ENCODE measurements at regions not wholly inside any gene's neighbourhood (a gene's known extent, or its start where the extent isn't known, plus 50 kb on each side); places are given as distances from the start of the nearest gene placed in this dataset.

GRCh38 chr5:88502179-88503040 is 233.8 kb upstream of the TMEM161B start:
- intact Hi-C loops (cut with DNase I): no loop called here
- Histone ChIP-seq H3K27me3 (no peaks in the 10 kb centered on the region), H3K36me3 (no peaks in the 10 kb centered on the region), H3K4me3 (peak overlapping the region; percentile 20 to 60 (median 46)), H3K27ac (peak overlapping the region in 2 of 4 donors; percentile 19 to 44), H3K4me1 (peaks cover 0 to 7% (median 3%) of the 10 kb centered on the region in 4 donors), H3K9me3 (no peaks in the 10 kb centered on the region)
- DNase-seq: no peak
- WGBS, 2 donors: 16 to 22% methylated on average over 6 of the region's 6 CpGs
- no peak for TF ChIP-seq POLR2A (IDR thresholded peaks at IDR 0.05)
- no peak for TF ChIP-seq EP300 (IDR thresholded peaks at IDR 0.05)
- no peak for TF ChIP-seq CTCF (IDR thresholded peaks at IDR 0.05)
- TF ChIP-seq POLR2AphosphoS5 (IDR thresholded peaks at IDR 0.05): no peak

GRCh38 chr5:88495810-88496209 is 227.2 kb upstream of the TMEM161B start:
- H3K27ac ChIP-seq: no peak overlapping the region
- H3K36me3 ChIP-seq: no peaks in the 10 kb centered on the region
- intact Hi-C loops (cut with DNase I): no loop called here
- no peak for DNase-seq
- TF ChIP-seq CTCF (IDR thresholded peaks at IDR 0.05) (no peak), POLR2A (IDR thresholded peaks at IDR 0.05) (no peak), POLR2AphosphoS5 (IDR thresholded peaks at IDR 0.05) (no peak)
- H3K9me3 ChIP-seq: no peaks in the 10 kb centered on the region
- H3K4me3 ChIP-seq: no peak overlapping the region
- H3K27me3 ChIP-seq: no peaks in the 10 kb centered on the region
- 64 to 68% methylated on average over 2 of the region's 2 CpGs for WGBS, 2 donors
- H3K4me1 ChIP-seq: no peaks in the 10 kb centered on the region

- H3K9me3 ChIP-seq: no peaks in the 10 kb centered on the region
- 71 to 91% methylated on average over 4 of the region's 4 CpGs for WGBS, 2 donors
- TF ChIP-seq POLR2AphosphoS5 (IDR thresholded peaks at IDR 0.05) (no peak), EP300 (IDR thresholded peaks at IDR 0.05) (no peak), POLR2A (IDR thresholded peaks at IDR 0.05) (no peak), CTCF (IDR thresholded peaks at IDR 0.05) (no peak)
- H3K27ac ChIP-seq: no peak overlapping the region
- no peak for DNase-seq
- H3K36me3 ChIP-seq: no peaks in the 10 kb centered on the region
- no peak overlapping the region for H3K4me3 ChIP-seq
- no peaks in the 10 kb centered on the region for H3K4me1 ChIP-seq
- H3K27me3 ChIP-seq: no peaks in the 10 kb centered on the region
- intact Hi-C loops (cut with DNase I): no loop called here
Observed at GRCh38 chr5:88490874-88491273, 222.2 kb upstream of the TMEM161B start.

GRCh38 chr5:88489364-88489763 is 220.7 kb upstream of the TMEM161B start:
- 66 to 69% methylated on average over 6 of the region's 6 CpGs for WGBS, 2 donors
- Histone ChIP-seq H3K4me1 (no peaks in the 10 kb centered on the region), H3K36me3 (no peaks in the 10 kb centered on the region), H3K9me3 (no peaks in the 10 kb centered on the region), H3K4me3 (no peak overlapping the region), H3K27ac (no peak overlapping the region), H3K27me3 (no peaks in the 10 kb centered on the region)
- intact Hi-C loops (cut with DNase I): no loop called here
- TF ChIP-seq POLR2A (IDR thresholded peaks at IDR 0.05) (no peak), EP300 (IDR thresholded peaks at IDR 0.05) (no peak), POLR2AphosphoS5 (IDR thresholded peaks at IDR 0.05) (no peak), CTCF (IDR thresholded peaks at IDR 0.05) (no peak)
- DNase-seq: no peak

Measured in sigmoid colon (tissue), 6 donors.